ENCODE measurements at regions not wholly inside any gene's neighbourhood (a gene's known extent, or its start where the extent isn't known, plus 50 kb on each side); places are given as distances from the start of the nearest gene placed in this dataset.

DNA sequence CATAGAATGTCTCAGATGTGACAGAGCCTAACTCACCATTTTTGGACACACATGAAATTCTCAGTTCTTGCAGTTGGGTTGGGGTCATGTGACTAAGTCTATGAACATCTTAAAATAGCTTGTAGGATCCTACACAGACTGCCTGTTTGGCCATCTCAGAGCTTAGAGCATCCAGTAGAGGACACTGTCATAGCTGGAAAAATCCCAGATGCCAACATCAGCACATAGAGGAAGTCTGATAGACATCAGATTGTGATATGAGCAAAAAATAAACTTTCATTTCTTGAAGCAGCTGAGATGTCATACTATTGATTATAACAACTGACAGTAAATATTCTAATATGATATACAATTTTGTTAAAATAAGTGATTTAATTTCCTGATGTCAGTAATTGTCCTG is 207.1 kb downstream of the TRAM1L1 start:
- Histone ChIP-seq H3K27me3 (replicated peaks; ENCODE audit: insufficient read depth) (no peaks in the 10 kb centered on the region), H3K27ac (no peak overlapping the region), H3K9me3 (no peaks in the 10 kb centered on the region), H3K4me1 (replicated peaks) (no peaks in the 10 kb centered on the region), H3K36me3 (no peaks in the 10 kb centered on the region), H3K4me3 (no peak overlapping the region)
- intact Hi-C loops (cut with DNase I): no loop called here
- no peak for DNase-seq (ENCODE audit: low spot score)
- TF ChIP-seq POLR2A (IDR thresholded peaks at IDR 0.05): no peak
- TF ChIP-seq, protein P1, sequence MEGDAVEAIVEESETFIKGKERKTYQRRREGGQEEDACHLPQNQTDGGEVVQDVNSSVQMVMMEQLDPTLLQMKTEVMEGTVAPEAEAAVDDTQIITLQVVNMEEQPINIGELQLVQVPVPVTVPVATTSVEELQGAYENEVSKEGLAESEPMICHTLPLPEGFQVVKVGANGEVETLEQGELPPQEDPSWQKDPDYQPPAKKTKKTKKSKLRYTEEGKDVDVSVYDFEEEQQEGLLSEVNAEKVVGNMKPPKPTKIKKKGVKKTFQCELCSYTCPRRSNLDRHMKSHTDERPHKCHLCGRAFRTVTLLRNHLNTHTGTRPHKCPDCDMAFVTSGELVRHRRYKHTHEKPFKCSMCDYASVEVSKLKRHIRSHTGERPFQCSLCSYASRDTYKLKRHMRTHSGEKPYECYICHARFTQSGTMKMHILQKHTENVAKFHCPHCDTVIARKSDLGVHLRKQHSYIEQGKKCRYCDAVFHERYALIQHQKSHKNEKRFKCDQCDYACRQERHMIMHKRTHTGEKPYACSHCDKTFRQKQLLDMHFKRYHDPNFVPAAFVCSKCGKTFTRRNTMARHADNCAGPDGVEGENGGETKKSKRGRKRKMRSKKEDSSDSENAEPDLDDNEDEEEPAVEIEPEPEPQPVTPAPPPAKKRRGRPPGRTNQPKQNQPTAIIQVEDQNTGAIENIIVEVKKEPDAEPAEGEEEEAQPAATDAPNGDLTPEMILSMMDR (IDR thresholded peaks at IDR 0.05): no peak
- no peak for TF ChIP-seq POLR2AphosphoS5 (IDR thresholded peaks at IDR 0.05)

DNA sequence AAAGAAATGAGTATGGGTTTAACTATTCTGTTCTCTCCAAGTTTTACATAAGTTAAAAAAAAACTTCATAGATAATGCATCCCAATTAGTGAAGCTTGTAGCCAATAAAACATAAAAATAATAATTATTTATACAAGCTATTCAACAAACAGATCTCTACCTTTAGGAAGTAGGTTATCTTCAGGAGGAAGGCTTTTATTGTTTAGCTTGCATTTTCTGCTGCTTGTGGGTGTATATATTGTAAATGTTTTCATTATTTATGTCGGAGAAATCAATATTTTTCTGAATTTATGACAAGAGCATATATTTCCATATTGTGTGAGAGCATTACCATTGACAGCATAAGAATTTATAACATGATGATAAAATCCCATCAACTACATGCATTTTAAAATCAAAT is 208.3 kb downstream of the TRAM1L1 start:
- H3K9me3 ChIP-seq: no peaks in the 10 kb centered on the region
- no peaks in the 10 kb centered on the region for H3K36me3 ChIP-seq
- H3K27ac ChIP-seq: no peak overlapping the region
- no peaks in the 10 kb centered on the region for H3K27me3 ChIP-seq (replicated peaks; ENCODE audit: insufficient read depth)
- no peak overlapping the region for H3K4me3 ChIP-seq
- H3K4me1 ChIP-seq (replicated peaks): no peaks in the 10 kb centered on the region
- intact Hi-C loops (cut with DNase I): no loop called here
- 71% methylated on average over 1 of the region's 1 CpG for WGBS
- TF ChIP-seq POLR2AphosphoS5 (IDR thresholded peaks at IDR 0.05): no peak
- TF ChIP-seq, protein P1 (IDR thresholded peaks at IDR 0.05): no peak
- no peak for TF ChIP-seq POLR2A (IDR thresholded peaks at IDR 0.05)
- DNase-seq (ENCODE audit: low spot score): no peak

DNA sequence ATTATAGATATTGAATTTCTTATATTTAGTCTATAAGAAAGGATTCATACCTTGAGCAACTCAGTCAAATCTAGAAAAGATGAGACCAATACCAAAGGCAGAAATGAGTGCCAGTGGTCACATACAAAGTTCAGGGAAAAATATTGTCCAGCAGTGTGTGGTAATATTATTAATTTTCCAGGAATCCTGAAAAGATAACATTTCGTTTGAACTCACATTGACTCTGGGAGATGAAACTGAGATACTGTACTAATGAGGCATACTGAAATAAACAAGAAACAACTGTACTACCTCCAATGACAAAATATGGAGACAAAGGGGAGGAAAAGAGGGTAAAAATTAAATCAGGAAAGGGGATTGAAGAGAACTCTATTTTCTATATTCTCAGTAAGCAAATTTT is 212.4 kb downstream of the TRAM1L1 start:
- no peaks in the 10 kb centered on the region for H3K9me3 ChIP-seq
- intact Hi-C loops (cut with DNase I): no loop called here
- DNase-seq (ENCODE audit: low spot score): no peak
- no peaks in the 10 kb centered on the region for H3K36me3 ChIP-seq
- H3K27ac ChIP-seq: no peak overlapping the region
- 27% methylated on average over 1 of the region's 1 CpG for WGBS
- no peak for TF ChIP-seq POLR2A (IDR thresholded peaks at IDR 0.05)
- TF ChIP-seq POLR2AphosphoS5 (IDR thresholded peaks at IDR 0.05): no peak
- TF ChIP-seq, protein P1 (IDR thresholded peaks at IDR 0.05): no peak
- no peaks in the 10 kb centered on the region for H3K27me3 ChIP-seq (replicated peaks; ENCODE audit: insufficient read depth)
- no peak overlapping the region for H3K4me3 ChIP-seq
- H3K4me1 ChIP-seq (replicated peaks): no peaks in the 10 kb centered on the region

DNA sequence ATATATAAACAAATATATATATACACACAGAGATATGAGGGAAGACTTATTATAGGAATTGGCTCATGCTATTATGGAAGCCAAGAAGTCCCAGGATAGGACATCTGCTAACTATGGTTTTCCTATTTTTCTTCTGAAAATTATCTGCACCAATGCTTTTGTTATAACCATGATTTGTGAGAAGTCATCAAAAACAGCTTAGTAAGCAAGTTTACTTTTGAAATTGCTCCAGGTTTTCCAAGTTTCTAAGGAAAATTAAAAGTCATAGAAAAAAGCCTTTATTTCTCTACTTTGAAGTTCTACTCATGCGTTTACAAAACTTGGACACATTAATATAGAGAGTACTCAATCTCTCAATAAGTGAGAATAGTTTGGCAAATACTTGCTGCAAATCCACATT is 213.1 kb downstream of the TRAM1L1 start:
- H3K9me3 ChIP-seq: no peaks in the 10 kb centered on the region
- H3K36me3 ChIP-seq: no peaks in the 10 kb centered on the region
- no peaks in the 10 kb centered on the region for H3K4me1 ChIP-seq (replicated peaks)
- TF ChIP-seq POLR2A (IDR thresholded peaks at IDR 0.05) (no peak), POLR2AphosphoS5 (IDR thresholded peaks at IDR 0.05) (no peak)
- TF ChIP-seq, protein P1 (IDR thresholded peaks at IDR 0.05): no peak
- no peak for DNase-seq (ENCODE audit: low spot score)
- WGBS: 85% methylated on average over 1 of the region's 1 CpG
- H3K27ac ChIP-seq: no peak overlapping the region
- intact Hi-C loops (cut with DNase I): no loop called here
- no peaks in the 10 kb centered on the region for H3K27me3 ChIP-seq (replicated peaks; ENCODE audit: insufficient read depth)
- no peak overlapping the region for H3K4me3 ChIP-seq

DNA sequence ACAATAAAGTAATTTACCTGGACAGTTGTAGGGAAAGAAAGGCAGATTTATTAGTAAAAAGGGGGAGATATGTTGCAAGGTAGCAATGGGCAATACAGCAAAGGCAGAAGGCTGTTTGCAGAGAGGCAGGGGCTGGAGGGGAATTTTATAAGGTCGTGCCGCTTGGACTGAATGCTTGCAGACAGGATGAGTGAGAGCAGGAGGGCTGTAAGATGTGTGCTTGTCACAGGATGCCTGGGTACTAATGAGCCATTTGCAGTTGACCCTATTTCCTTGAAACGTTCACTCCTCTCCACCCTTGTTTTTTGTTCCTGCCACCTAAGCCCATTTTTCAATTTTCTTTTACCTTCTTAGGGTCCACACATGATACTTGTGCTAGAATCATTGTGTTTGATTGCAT is 214.7 kb downstream of the TRAM1L1 start:
- Histone ChIP-seq H3K4me1 (replicated peaks) (no peaks in the 10 kb centered on the region), H3K27ac (no peak overlapping the region), H3K4me3 (no peak overlapping the region), H3K27me3 (replicated peaks; ENCODE audit: insufficient read depth) (no peaks in the 10 kb centered on the region), H3K36me3 (no peaks in the 10 kb centered on the region), H3K9me3 (no peaks in the 10 kb centered on the region)
- WGBS: 11% methylated on average over 3 of the region's 3 CpGs
- DNase-seq (ENCODE audit: low spot score): no peak
- TF ChIP-seq POLR2A (IDR thresholded peaks at IDR 0.05): no peak
- TF ChIP-seq, protein P1 (IDR thresholded peaks at IDR 0.05): no peak
- no peak for TF ChIP-seq POLR2AphosphoS5 (IDR thresholded peaks at IDR 0.05)
- intact Hi-C loops (cut with DNase I): no loop called here
